IPS DF 4.7 (cell line): ENCODE measurements at regions not wholly inside any gene's neighbourhood (a gene's known extent, or its start where the extent isn't known, plus 50 kb on each side); places are given as distances from the start of the nearest gene placed in this dataset.
"Not testable (repeated sequence)": the region's sequence is repeated elsewhere in the genome, so short reads cannot be mapped to it uniquely, and the experiment has no call there.

Experiments
- DNase-seq: peaks from one replicate; pipeline ENCODE4 v3.0.0-alpha.2; 2013; ENCODE audit warnings: low spot score; ENCODE audit errors: extremely low read depth

DNA sequence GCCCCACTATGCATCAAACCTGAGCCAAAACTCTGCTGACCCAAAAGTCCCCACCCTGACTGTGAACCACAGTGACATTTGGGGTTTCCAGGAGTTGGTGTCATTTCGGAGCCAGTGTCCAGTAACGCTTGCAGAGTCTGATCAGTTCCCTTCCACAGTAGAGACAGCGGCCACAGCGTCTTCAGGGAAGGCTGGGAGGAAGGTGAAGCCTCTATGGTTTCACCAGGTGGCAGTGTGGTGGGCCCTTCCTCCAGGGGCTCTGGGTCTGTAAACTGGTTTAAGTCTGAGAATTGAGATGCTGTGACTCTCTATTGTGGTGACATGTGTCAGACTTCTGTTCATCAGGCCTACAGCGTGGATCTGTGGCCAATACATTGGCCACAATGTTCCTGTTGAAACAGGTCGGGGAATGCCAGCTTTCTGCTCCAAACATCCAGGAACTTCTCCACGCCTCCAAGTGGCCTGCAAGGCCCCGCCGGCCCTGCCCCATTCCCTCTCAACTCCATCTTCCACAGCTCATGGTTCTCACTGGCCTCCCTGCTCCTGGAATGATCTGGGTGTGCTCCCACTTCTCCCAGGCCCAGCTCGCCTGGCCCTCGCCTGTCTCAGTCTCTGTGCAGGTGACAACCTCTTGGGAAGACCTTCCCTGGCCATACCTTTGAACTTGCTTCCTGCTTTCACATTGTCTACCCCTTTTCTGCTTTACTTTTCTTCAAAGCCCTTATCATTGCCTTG lies 124.5 kb upstream of the FAM20C start:
- no peak for DNase-seq

- no peak for DNase-seq
These were observed 123.7 kb upstream of the FAM20C start for GRCh38 chr7:68629-69028.

DNA sequence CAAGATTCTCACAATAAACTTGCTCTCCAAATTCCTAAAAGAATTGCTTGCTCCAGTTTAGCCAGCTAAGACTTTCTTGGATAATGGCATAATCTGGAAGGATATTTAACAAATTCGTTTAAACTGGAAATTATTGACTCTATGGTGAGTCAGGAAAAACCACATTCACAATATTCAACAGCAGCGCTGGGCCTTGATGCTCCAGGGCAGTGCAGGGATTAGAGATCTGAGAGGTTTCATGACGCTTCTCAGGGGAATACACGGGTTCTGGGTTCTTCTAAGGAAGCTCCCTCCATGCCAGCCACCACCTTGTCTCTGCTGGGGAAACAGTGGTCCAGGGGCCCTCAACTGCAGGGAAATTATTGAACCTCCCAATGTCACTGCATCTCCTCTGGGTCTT lies 123.3 kb upstream of the FAM20C start:
- not testable (repeated sequence) for DNase-seq

- DNase-seq, result not testable (repeated sequence)
These were observed 122.8 kb upstream of the FAM20C start for GRCh38 chr7:69499-70123.

DNA sequence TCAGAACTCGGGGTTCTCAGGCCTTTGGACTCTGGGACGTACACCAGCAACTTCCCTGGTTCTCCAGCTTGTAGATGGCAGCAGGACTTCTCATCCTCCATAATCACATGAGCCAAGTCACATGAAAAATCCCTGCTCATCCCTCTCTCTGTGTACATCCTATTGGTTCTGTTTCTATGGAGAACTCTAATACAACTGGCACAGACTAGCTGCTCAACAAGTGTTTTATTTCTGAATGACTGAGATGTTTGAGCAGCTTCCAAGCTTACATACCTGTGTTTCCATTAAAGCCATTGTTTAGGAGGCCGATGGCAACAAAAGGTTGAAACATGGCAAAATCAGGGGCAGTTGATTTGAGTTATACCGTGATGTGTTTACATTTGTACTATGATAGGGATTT lies 122.2 kb upstream of the FAM20C start:
- DNase-seq, result not testable (repeated sequence)

DNA sequence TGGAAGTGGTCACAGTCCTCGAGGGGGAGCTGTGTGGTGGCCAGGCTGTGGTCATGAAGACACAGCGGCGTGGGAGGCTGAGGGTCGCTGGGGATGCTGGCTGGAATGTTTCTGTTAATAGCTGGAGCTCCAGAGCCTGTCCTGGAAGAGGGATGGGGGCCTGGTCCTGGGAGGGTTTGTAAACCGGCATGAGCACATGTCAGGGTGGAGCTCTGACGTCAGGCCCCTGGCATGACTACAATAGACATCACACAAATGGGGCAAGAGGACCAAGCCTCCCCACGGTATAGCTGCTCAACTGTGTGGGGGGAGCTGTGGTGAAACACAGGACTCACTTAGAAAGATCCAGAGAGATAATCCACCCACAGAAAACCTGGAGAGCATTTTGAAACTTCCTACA lies 121.4 kb upstream of the FAM20C start:
- DNase-seq, result not testable (repeated sequence)

GRCh38 chr7:72266-73057 lies 119.9 kb upstream of the FAM20C start:
- DNase-seq, result not testable (repeated sequence)

- not testable (repeated sequence) for DNase-seq
These were observed 119.4 kb upstream of the FAM20C start for GRCh38 chr7:73058-73331.

- not testable (repeated sequence) for DNase-seq
These were observed 118.3 kb upstream of the FAM20C start for GRCh38 chr7:74008-74540.

DNA sequence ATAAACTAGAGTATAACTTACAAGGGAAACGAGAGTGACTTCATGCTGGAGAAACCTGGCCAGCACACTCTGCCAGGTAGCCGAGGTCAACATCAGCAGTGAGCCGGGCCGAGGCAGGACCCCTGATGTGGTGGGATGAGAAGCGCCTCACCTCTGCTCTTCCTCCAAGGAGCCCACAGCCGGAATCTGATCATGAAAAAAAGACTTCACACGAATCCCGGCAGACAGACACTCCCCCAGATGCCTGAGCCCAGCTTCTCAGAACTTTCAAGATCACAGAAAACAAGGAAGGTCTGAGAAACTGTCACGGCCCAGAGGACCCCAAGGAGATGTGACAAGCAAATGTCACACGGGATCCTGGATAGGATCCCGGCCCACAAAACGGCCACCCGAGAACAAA lies 116.9 kb upstream of the FAM20C start:
- not testable (repeated sequence) for DNase-seq

- DNase-seq, result not testable (repeated sequence)
These were observed 116.2 kb upstream of the FAM20C start for GRCh38 chr7:76202-76601.

DNA sequence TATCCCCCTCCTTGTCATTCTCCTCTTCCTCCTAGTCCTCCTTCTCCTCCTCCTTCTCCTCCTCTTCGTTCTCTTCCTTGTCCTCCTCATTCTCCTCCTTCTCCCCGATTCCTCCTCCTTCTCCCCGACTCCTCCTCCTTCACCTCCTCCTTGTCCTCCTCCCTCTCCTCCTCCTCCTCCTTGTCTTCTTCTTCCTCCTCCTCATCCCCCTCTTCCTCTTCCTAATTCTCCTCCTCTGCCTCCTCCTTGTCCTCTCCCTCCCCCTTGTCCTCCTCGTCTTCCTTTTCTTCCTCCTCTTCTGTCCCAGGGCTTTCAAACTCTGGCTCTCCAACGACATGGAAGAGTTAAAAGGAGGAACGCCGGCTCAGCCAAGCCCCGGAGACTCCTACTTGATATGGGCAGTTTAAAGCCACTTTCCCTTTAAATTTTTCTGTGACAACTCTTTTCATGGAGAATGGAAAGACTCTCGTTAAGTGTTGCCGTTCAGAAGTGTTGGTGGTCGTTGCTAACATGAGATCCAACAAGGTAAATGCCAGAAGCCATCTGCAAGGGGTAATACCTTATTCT lies 115.5 kb upstream of the FAM20C start:
- DNase-seq, result not testable (repeated sequence)

DNA sequence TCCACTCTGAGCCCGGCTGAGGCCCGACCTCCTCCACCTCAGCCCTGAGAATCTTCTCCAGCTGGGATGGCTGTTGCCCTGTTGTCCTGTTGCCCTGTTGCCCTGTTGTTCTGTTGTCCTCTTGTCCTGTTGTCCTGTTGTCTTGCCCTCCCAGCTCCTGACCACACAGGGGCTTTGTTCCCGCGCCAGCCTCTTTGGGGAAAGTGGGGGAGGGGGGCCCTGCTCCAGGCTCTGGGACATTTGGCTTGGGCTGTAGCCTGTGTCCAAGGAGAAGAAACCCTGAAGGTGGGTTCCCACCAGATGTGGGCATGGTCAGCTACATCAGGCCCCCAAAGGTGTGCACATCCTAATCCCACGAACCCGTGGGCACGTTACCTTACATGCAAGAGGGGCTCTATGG lies 113.5 kb upstream of the FAM20C start:
- not testable (repeated sequence) for DNase-seq

DNA sequence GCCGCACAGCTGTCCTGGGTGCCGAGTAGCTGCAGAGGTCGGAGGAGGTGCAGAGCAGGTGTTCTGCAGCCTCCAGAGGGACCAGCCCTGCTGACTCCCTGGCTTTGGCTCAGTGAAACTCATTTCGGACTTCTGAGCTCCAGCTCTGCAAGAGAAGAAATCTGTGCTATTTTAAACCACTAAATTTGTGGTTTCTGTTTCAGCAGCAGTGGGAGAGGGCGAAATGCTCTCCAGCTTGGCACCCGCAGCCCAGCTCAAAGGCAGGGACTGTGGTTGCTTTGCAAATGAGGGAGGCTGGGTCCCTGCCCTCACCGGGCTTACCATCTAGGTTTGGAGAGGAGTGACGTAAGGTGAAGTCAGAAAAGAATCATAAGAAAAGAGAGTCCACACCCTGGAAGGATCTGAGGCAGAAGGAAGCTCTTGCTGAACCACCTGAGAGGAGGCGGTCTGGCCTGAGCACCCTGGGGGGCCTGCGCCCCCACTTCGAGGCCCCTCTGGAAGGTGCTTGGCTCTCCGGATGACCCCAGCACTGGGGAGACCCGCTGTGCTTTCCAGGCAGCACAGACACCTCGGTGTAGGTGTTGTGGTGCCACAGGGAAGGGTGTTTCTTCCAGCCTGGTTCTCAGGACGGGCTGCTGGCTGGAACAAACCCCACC lies 112.8 kb upstream of the FAM20C start:
- DNase-seq, result not testable (repeated sequence)

DNA sequence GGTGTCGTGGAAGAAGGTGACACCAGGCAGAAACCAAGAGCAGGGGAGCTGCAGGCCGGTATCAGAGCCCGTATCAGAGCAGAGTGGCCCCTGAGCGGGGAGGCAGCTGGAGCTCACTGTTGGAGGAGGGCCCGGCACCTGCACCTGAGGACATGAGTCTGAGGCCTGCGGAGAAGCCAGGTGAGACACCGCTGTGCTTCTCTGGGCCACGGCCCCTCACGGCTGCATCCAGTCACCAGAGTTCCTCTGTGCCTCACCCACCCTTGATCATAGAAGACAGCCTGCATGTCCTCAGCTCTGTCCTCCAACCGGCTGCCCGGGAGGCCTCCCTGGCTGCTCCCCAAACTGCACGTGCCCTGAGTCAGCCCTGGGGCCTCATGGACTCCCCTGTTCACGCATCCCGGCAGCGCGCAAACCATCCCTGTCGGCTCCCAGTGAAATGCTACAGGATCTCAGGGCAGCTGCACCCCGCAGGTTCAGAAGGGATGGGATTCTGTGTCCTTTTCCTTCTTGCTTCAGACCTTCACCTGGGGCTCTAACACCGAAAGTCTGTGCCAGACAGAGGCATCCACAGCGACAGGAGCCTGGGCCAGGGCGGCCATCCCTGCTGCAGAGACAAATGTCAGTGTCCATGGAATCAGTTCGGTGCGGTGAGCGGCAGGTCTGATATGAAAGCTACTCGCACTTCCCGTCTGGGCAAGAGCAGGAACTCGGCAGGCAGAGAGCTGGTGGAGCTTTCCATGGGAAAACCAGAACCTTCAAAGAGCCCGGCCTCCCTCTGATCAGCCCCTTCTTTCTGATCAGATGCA lies 111.9 kb upstream of the FAM20C start:
- DNase-seq, result no peak

DNA sequence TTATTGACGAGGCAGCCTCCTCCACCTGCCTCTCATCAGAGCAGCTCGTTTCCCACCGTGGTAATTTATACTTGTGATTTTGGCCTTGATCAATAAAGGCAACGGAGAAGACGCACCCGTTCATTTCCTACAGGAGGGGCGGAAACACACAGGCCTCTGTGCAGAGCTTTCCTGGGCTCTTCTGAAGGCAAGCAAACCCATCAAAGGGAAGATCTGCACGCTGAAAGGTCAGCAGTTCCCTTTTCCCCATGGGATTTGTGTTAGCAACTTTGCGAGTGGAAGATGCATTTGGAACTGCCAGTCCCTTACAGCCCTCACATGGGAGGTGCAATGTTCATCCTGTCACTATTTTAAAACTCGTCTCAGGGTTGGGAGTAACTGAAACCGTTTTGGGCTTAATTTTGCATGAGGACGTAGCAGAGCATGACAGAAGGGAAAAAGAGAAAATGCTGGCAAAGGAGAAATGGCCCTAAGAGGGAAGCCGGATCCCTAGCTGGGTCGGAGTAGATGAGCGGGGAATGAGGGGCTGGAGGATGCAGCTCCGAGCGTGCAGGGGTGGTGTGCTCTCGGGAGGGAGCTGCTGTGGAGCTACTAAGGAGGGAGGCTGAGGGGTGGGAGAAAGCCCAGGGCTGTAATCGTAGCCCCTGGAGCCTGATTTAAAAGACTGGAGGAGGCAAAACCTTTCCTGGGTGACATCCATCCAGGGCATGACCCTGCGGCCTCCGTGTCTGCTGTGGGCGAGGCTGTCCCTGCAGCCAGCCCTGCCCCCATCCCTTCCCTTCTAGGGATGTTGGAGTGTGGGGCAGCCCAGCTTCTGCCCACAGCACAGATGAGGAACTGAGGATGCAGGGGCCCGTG lies 111.1 kb upstream of the FAM20C start:
- no peak for DNase-seq

GRCh38 chr7:81926-82756 lies 110.2 kb upstream of the FAM20C start:
- no peak for DNase-seq

- no peak for DNase-seq
These were observed 109.6 kb upstream of the FAM20C start for GRCh38 chr7:82757-83155.

GRCh38 chr7:83441-83840 lies 108.9 kb upstream of the FAM20C start:
- no peak for DNase-seq
